Tibial nerve (tissue), 4 donors: ENCODE measurements at regions not wholly inside any gene's neighbourhood (a gene's known extent, or its start where the extent isn't known, plus 50 kb on each side); places are given as distances from the start of the nearest gene placed in this dataset.

ENCODE experiments used
- DNase-seq, 2 donors: peaks; one replicate each; pipeline ENCODE4 v3.0.0-alpha.2; 2019; ENCODE audit warnings: low spot score in 2 of 2
- H3K27ac ChIP-seq, 4 donors: fragments of 200-600 bp; sonication (generic) in 3 of 4; one replicate each; pipeline ENCODE4 v1.5.1; 2017 to 2019; ENCODE audit warnings: mild to moderate bottlenecking in 1 of 4
- H3K27me3 ChIP-seq, 2 donors: fragments of 200-600 bp; sonication (generic) in 1 of 2; one replicate each; pipeline versions ENCODE4 v1.5.1 to v1.6.0; 2017 to 2019
- H3K36me3 ChIP-seq, 3 donors: fragments of 200-600 bp; sonication (generic); one replicate each; pipeline ENCODE4 v1.5.1; 2018 to 2019
- H3K4me1 ChIP-seq, 4 donors: fragments of 200-600 bp; sonication (generic) in 3 of 4; one replicate each; pipeline ENCODE4 v1.5.1; 2017 to 2019
- H3K4me3 ChIP-seq, 4 donors: fragments of 200-600 bp; sonication (generic) in 3 of 4; one replicate each; pipeline ENCODE4 v1.5.1; 2017 to 2019; ENCODE audit warnings: mild to moderate bottlenecking in 1 of 4, moderate library complexity in 1 of 4
- H3K9me3 ChIP-seq, 4 donors: fragments of 200-600 bp; sonication (generic) in 3 of 4; one replicate each; pipeline ENCODE4 v1.5.1; 2017 to 2019
- CTCF ChIP-seq, 5 experiments: fragments of 200-600 bp in 3 of 5; fragments of 450-650 bp in 2 of 5; sonication (generic) in 3 of 5; IDR thresholded peaks; one replicate each; pipeline ENCODE4 v1.5.1; 2016 to 2019; ENCODE audit warnings: antibody characterized with exemption in 5 of 5, mild to moderate bottlenecking in 3 of 5, moderate library complexity in 2 of 5
- EP300 ChIP-seq, 2 donors: sonication (generic); formaldehyde crosslinking; IDR thresholded peaks; one replicate each; pipeline ENCODE4 v1.6.1; 2017; ENCODE audit warnings: antibody characterized with exemption in 2 of 2, mild to moderate bottlenecking in 1 of 2
- POLR2A ChIP-seq, 2 donors: fragments of 450-650 bp; IDR thresholded peaks; one replicate each; pipeline ENCODE4 v1.6.1; 2017; ENCODE audit warnings: antibody characterized with exemption in 2 of 2, mild to moderate bottlenecking in 2 of 2, moderate library complexity in 2 of 2
- WGBS, 2 donors: methylation state at CpG; one replicate each; pipeline ENCODE4 v1.1.5; 2018; 5-methylcytosine and 5-hydroxymethylcytosine counted together

GRCh38 chr2:20563833-20564232 is 87.1 kb downstream of the HS1BP3 start:
- TF ChIP-seq CTCF (IDR thresholded peaks at IDR 0.05), result no peak
- no peak for TF ChIP-seq POLR2A (IDR thresholded peaks at IDR 0.05)
- TF ChIP-seq EP300 (IDR thresholded peaks at IDR 0.05), result no peak
- Histone ChIP-seq H3K4me1 (peaks cover 0 to 31% (median 26%) of the 10 kb centered on the region in 4 donors), H3K27ac (no peak overlapping the region), H3K9me3 (no peaks in the 10 kb centered on the region), H3K4me3 (no peak overlapping the region), H3K27me3 (no peaks in the 10 kb centered on the region), H3K36me3 (no peaks in the 10 kb centered on the region)
- 66 to 70% methylated on average over 5 of the region's 5 CpGs for WGBS, 2 donors
- no peak for DNase-seq

DNA sequence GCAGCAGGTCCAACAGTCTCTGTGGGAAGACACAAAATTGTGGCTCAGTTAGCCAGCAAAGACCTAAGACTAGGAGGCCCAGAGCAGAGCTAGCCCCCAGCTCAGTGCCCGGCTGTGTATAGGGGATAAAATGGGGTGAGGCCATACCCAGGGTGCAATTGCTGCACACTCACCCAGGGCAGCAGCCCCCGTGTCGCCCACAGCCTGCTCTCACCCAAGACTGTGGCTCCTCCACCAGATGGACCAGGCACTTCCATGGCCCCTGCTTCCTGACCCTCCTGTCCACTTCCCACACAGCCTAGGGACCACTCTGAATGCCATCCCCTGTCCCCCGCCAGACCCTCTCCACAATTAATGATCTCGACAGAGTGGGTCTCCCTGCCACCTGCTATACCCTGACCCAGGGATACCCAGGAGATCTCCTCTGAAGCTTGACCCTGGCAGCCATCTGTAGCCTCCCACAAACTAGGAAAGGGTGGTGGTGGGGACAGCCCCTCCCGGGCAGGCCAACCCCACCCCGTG is 85.7 kb downstream of the HS1BP3 start:
- WGBS, 2 donors, result 72 to 78% methylated on average over 5 to 7 of the region's 7 CpGs
- no peaks in the 10 kb centered on the region for H3K36me3 ChIP-seq
- H3K4me3 ChIP-seq, result no peak overlapping the region
- H3K27me3 ChIP-seq, result no peaks in the 10 kb centered on the region
- H3K27ac ChIP-seq, result peak overlapping the region in 2 of 4 donors; percentile 60 to 67
- peaks cover 0 to 44% (median 34%) of the 10 kb centered on the region in 4 donors for H3K4me1 ChIP-seq
- no peak for TF ChIP-seq POLR2A (IDR thresholded peaks at IDR 0.05)
- DNase-seq, result no peak
- H3K9me3 ChIP-seq, result no peaks in the 10 kb centered on the region

- TF ChIP-seq CTCF (IDR thresholded peaks at IDR 0.05) (no peak), EP300 (IDR thresholded peaks at IDR 0.05) (peak in 1 of 2 donors; percentile 22), POLR2A (IDR thresholded peaks at IDR 0.05) (no peak)
- Histone ChIP-seq H3K4me1 (peaks cover 0 to 50% (median 35%) of the 10 kb centered on the region in 4 donors), H3K27me3 (no peaks in the 10 kb centered on the region), H3K36me3 (no peaks in the 10 kb centered on the region), H3K27ac (peak overlapping the region in 2 of 4 donors; percentile 60 to 67), H3K4me3 (no peak overlapping the region), H3K9me3 (no peaks in the 10 kb centered on the region)
- WGBS, 2 donors, result 36% methylated on average over 5 to 7 of the region's 8 CpGs
- no peak for DNase-seq
Measured at GRCh38 chr2:20565623-20566236, 85.2 kb downstream of the HS1BP3 start.

DNA sequence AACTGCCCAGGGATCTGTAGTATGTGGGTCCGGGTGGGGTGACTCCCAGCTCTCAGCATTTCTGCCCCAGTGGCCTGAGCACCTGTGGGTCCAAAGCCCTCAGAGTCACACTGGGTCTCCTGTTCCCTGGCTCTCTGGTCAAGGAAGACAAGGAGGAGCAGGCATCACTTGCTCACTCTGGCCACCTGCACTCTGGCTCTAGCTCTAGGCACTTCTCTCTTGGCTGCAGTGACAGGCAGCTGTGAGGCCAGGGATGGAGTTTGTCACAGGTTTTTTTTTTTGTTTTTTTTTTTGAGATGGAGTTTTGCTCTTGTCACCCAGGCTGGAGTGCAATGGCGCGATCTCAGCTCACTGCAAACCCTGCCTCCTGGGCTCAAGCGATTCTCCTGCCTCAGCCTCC is 84.6 kb downstream of the HS1BP3 start:
- DNase-seq, result no peak
- TF ChIP-seq CTCF (IDR thresholded peaks at IDR 0.05) (no peak), POLR2A (IDR thresholded peaks at IDR 0.05) (no peak), EP300 (IDR thresholded peaks at IDR 0.05) (no peak)
- Histone ChIP-seq H3K4me1 (peaks cover 0 to 56% (median 38%) of the 10 kb centered on the region in 4 donors), H3K4me3 (no peak overlapping the region), H3K9me3 (no peaks in the 10 kb centered on the region), H3K36me3 (no peaks in the 10 kb centered on the region), H3K27ac (peak overlapping the region in 2 of 4 donors; percentile 60 to 67), H3K27me3 (no peaks in the 10 kb centered on the region)
- 94 to 98% methylated on average over 3 to 4 of the region's 4 CpGs for WGBS, 2 donors

- peaks cover 0 to 64% (median 46%) of the 10 kb centered on the region in 4 donors for H3K4me1 ChIP-seq
Measured at GRCh38 chr2:20567159-20567925, 83.6 kb downstream of the HS1BP3 start.

More at GRCh38 chr2:20567159-20567925, 83.6 kb downstream of the HS1BP3 start:
- no peak overlapping the region for H3K4me3 ChIP-seq
- no peak for TF ChIP-seq EP300 (IDR thresholded peaks at IDR 0.05)
- no peaks in the 10 kb centered on the region for H3K27me3 ChIP-seq
- H3K9me3 ChIP-seq, result no peaks in the 10 kb centered on the region
- peak overlapping the region in 2 of 4 donors; percentile 86 to 87 for H3K27ac ChIP-seq
- WGBS, 2 donors, result 54 to 55% methylated on average over 5 to 10 of the region's 12 CpGs
- DNase-seq, result no peak
- H3K36me3 ChIP-seq, result no peaks in the 10 kb centered on the region
